HG02678 (cell line): ENCODE measurements at regions not wholly inside any gene's neighbourhood (a gene's known extent, or its start where the extent isn't known, plus 50 kb on each side); places are given as distances from the start of the nearest gene placed in this dataset.

Experiments
- ATAC-seq: cut with Tn5 transposase; IDR thresholded peaks from one replicate; pipeline ENCODE4 v1.9.1; 2021; ENCODE audit warnings: mild to moderate bottlenecking, moderate library complexity; ENCODE audit not compliant: unreplicated experiment

DNA sequence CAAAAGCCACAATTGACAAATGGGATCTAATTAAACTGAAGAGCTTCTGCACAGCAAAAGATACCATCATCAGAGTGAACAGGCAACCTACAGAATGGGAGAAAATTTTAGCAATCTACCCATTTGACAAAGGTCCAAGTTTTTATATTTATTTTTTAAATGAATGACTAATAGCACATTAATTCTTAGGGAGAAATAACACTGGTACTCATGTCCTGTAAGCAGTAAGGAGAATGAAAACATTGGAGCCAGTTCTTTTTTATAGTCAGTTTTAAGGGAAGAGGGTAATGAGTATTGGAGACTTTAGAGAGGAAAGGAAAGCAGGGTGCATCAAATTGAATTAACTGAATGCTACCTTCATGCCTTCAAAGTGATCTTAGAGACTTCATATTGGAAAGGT lies 404.7 kb upstream of the TGFBR2 start:
- no peak for ATAC-seq

DNA sequence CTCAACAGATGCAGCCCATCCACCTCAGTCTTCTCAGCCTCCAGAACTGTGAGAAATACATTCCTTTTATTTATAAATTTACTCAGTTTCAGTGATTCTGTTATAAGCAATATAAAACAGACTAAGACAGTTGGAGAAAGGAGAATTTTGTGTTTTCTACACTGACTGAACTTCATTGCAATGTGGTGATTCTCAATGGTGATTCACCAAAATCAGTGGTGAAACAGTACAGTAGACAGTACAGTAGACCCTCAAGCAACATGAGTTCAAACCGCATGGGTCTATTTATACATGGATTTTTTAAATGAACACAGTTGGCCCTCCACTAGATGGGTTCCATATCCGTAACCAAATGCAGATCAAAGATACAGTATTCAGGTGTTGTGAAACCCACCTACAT lies 403.1 kb upstream of the TGFBR2 start:
- ATAC-seq: no peak

DNA sequence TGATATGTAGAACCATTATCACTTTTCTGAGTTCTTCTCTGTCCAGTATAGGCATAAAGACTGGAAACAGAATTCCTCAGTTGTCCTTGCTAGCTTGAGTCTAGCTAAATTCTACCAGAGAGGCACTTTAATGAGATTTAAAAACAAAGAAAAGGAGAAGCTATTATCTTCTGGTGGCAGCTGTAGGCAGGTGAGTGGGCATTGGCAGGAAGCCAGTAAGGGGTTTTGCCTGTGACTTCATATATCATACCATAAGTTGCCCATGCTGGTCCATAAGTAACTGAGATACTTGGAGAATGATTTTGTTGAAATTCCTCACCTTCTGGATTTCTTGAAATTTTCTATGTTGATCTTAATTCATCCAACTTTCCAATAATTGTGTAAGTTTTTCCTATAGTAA lies 402.3 kb upstream of the TGFBR2 start:
- ATAC-seq: no peak

DNA sequence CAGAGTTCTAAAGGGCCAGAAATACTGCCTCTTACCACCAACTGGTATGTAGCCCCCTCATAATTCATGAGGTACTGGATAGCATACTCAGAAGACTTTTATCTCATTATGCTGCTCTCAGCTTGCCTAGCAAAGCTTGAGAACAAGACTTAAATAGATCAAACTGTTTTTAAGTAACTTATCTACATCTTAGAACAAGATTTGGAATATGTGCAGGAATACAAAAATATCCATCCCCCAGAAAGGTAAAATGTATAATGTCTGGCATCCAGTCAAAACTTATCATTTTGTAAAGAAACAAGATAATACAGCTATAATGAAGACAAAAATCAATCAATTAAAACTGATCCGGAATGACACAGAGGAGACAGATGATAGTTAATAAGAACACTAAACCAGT lies 400.4 kb upstream of the TGFBR2 start:
- ATAC-seq: no peak

DNA sequence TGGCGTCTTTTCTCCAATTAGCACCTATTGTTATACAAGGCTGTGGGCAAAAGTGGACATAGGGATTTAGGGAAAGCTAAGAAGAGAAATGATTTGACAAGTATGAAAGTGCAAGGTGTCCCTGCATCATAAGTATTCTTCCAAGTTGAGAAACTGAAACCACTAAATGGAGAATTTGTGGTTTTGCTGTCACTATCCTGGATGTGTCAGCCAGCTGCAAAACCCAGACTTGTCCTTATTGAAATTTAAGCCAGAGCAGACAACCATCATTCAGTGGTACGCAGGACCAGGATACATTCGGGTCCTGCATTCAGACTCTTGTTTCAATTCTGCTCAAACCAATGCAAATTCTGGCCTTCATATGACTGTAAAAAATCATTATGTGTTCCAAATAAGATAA lies 384.8 kb upstream of the TGFBR2 start:
- no peak for ATAC-seq

- ATAC-seq: no peak
Measured at GRCh38 chr3:30222441-30222840, 384.0 kb upstream of the TGFBR2 start.

GRCh38 chr3:30225021-30225420 lies 381.4 kb upstream of the TGFBR2 start:
- ATAC-seq: no peak

GRCh38 chr3:30226601-30227151 lies 379.7 kb upstream of the TGFBR2 start:
- no peak for ATAC-seq

DNA sequence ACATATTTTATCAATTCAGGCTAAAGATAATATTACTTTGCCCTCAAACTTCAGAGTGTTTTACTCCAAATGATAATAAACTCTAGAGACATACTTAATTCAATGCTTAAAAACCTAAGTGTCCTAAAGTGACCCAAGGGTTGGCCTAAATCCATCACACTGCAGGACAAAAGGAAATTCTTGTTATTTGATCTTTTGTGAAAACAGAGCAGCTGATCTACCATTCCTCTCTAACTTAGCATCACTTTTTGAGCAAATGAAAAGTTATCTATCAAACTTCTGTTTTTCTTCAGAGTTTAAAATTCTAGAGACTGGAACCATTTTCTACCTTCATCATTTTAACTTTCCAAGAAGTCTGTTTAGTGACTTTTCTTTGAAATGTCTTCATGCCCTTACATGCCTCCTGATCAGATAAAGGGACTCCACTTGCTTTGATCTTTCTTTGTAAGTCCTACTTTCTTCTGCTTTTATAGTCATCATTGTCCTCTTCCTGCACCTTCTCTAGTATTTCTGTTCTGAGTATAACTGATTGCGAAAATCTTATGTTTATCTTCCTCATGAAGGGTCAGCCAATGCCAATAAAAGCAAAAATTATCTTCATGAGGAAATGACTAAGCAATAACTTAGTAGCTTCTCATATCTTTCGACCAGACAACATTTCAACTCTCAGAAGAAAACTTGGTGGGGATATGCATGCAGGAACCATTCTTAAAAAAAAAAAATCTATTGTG lies 378.7 kb upstream of the TGFBR2 start:
- no peak for ATAC-seq

- ATAC-seq: no peak
Measured at GRCh38 chr3:30228302-30228631, 378.1 kb upstream of the TGFBR2 start.

DNA sequence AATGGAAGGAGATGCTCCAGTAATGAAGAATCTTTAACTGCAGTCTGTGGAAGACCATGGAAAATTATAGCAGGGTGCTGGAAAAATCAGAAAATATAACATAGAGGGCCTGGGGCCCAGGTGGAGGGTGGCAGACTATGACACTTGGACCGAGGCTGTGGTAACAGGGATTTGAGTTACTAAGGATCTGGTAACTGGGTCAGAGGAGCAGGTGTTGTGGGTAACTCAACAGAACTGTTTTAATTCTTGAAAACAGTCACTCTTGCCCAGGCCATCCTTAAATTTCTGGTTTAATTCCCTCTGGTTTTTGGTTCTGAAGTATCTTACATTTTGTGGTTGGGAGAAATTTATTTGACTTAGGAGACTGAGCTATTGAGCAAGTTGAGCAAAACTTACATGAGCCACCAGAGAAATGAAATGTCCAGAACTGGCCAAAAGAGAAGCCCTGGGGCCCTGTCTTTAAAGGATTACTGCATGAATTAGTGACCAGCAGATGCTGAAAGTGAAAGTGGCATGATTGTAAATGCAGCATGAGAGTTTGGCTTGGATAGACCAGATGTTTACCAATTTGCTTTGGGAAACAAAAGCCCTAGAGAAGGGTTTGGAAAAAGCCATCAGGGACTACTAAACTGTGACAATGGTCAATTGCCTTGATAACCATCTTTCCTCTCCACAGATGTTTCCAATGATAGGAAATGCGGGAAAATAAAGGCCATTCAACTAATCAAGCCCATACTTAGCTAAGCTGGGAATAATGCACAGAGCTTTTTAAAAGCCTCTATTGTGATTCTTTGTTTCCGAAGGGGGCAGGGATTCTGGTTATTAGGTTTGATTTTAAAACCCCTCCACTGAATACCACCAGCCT lies 374.9 kb upstream of the TGFBR2 start:
- ATAC-seq: no peak

DNA sequence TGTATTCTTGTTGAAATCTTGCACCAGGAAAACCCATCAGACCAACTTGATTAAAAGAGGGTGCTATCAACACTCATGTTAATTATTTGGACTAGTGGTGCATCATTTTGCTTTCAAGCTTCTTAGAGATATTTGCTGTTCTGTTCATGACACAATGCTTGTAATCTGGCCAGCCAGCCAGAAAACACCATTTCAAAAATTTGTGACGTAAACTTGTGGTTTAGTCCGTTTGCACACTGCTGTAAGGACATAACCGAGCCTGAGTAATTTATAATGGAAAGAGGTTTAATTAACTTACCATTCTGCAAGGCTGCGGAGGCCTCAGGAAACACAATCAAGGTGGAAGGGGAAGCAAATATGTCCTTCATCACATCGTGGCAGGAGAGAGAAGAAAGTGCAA lies 374.3 kb upstream of the TGFBR2 start:
- no peak for ATAC-seq

- ATAC-seq: no peak
Measured at GRCh38 chr3:30233913-30234646, 372.3 kb upstream of the TGFBR2 start.

- ATAC-seq: no peak
Measured at GRCh38 chr3:30236011-30236410, 370.4 kb upstream of the TGFBR2 start.

DNA sequence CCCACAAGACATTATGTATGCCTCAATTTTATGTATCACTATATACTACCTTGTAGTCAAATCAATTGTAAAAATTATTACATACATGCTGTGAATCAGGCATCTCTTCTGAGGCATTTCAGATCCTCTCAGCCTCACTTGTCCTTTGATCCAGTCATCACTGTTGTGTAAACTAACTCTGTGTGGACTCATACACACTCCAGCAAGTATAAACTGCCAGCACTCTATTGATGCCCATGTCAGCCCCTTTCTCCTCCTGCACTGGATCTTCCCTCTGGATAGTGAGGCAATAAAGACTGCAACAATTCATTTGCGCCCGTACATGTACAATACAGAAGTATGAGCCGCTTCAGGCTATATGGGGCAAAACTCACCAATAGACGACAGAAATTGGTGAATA lies 364.7 kb upstream of the TGFBR2 start:
- ATAC-seq: no peak

DNA sequence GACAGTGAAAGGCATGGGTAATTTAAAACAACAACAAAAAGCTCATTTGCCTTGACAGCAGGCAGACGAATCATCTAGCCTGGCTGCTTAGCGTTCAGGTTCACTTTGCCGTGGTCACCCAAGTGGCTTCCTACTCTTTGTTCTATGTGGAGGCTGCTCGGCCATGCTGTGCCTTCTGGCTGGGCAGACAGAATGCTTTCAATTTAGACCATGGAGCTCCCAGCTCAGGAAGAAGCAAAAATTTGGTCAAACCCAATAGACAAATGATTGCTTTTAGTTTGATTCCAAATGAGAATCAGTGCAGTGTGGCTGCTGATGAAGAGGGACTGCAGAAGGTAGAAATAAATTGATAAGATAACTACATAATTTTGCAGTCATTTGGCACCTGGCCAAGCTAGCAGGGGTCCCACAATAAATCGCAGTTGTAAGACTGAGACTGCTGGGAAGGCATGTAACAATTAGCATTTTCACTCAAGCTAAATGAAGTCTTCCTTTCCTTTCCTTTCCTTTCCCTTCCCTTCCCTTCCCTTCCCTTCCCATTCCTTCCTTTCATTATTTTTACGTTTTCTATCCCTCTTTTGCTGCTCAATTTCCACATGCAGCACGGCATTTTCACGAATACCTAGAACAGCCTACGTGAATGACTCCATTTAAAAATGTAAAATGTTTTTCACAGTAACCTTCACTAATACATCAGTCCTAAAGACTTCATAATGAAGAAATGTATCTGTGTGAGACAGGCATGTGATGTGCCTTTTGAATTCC lies 360.4 kb upstream of the TGFBR2 start:
- ATAC-seq: no peak

- peak; percentile 89 for ATAC-seq
Measured at GRCh38 chr3:30248423-30248822, 358.0 kb upstream of the TGFBR2 start.

DNA sequence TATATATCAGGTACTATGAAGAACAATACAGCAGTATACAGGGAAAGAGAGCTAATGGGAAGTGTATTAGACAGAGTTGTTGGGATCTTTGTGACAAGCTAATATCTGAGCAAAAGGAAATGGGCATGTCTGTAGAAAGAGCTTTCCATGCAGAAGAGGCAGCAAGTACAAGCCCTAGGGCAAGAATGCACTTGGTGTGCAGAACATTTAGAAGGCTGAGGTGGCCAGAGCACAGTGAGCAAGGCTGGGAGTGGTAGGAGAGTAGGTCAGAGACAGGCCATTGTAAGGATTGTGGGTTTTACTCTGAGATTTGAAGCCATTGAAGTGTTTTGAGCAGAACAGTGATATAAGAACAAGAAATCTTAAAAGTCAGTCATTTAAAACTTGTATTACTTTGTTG lies 353.9 kb upstream of the TGFBR2 start:
- ATAC-seq: no peak

DNA sequence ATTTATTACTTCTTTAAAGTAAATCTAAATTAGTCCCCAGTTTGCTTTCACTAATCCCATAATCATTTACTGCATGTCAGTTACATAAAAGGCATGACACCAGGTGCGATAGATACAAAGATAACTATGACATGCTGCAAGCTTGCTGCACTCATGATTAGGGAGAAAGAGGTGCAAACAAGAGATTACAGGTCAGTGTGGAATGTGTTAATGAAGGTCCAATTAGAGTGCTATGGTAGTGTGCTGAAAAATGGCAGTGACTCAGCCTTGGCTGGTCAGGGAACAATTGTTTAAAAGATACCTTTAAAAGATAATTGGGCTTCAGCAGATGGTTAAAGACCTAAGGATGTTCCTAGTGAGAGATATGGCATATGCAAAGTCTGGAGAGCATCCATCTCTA lies 352.6 kb upstream of the TGFBR2 start:
- no peak for ATAC-seq

- ATAC-seq: no peak
Measured at GRCh38 chr3:30256474-30256873, 349.9 kb upstream of the TGFBR2 start.
